H1 (cell line): ENCODE measurements at regions not wholly inside any gene's neighbourhood (a gene's known extent, or its start where the extent isn't known, plus 50 kb on each side); places are given as distances from the start of the nearest gene placed in this dataset.

Experiments
- CREB1 ChIP-seq: IDR thresholded peaks from 2 replicates; pipeline ENCODE4 v1.6.1; 2012; ENCODE audit warnings: inconsistent platforms
- FOSL1 ChIP-seq: IDR thresholded peaks from 2 replicates; pipeline ENCODE4 v1.6.1; 2011; ENCODE audit warnings: mild to moderate bottlenecking, low read depth, low read length, moderate library complexity; ENCODE audit not compliant: insufficient read depth
- POLR2AphosphoS5 ChIP-seq: IDR thresholded peaks from 2 replicates; pipeline ENCODE4 v1.6.1; 2011; ENCODE audit warnings: low read depth, low read length
- TEAD4 ChIP-seq: IDR thresholded peaks from 2 replicates; pipeline ENCODE4 v1.6.1; 2012; ENCODE audit warnings: low read depth, low read length, inconsistent platforms, mixed read lengths
- TF ChIP-seq, protein P1 (sequence below): IDR thresholded peaks from 2 replicates; pipeline ENCODE4 v1.6.1; 2012; ENCODE audit warnings: low read length, inconsistent platforms
- TF ChIP-seq, protein P2 (sequence below): fragments of 300-600 bp; sonication (generic); IDR thresholded peaks from 2 replicates; pipeline ENCODE4 v1.7.1; 2012; ENCODE audit warnings: low read length, moderate library complexity, mild to moderate bottlenecking, inconsistent platforms; ENCODE audit not compliant: insufficient replicate concordance

DNA sequence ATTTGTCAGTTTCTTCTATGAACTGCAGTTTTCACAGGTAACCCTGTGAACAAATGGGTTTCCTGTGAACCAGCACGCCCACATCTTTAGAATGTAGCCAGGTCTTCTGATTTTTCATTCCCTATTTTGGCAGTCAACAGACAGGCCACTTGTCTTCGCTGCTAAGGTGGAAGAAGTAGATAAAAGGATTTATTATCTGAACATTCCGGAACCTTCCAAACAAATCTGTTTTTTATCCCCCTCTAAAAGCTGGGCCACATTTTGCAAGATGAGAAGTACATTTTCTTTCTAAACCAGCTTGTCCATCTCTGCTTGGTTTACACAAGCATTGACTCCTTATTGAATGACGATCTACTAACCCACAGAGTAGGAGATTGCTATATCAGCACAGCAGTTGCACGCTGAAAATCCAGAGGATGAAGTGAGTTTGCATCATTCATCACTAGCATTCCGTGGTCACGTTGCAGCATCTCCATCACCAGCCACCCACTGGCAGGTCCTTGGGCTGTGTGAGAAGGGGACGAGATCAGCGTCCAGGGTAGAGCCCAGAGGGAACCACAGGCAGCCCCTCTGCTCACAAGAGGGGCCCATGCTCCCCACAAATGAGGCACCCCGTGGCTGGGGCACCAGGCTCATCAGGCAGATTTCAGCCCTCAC is 83.5 kb downstream of the TOMM20 start (continued):
- no peak for TF ChIP-seq TEAD4
- TF ChIP-seq, protein P1, sequence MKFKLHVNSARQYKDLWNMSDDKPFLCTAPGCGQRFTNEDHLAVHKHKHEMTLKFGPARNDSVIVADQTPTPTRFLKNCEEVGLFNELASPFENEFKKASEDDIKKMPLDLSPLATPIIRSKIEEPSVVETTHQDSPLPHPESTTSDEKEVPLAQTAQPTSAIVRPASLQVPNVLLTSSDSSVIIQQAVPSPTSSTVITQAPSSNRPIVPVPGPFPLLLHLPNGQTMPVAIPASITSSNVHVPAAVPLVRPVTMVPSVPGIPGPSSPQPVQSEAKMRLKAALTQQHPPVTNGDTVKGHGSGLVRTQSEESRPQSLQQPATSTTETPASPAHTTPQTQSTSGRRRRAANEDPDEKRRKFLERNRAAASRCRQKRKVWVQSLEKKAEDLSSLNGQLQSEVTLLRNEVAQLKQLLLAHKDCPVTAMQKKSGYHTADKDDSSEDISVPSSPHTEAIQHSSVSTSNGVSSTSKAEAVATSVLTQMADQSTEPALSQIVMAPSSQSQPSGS: no peak
- TF ChIP-seq, protein P2, sequence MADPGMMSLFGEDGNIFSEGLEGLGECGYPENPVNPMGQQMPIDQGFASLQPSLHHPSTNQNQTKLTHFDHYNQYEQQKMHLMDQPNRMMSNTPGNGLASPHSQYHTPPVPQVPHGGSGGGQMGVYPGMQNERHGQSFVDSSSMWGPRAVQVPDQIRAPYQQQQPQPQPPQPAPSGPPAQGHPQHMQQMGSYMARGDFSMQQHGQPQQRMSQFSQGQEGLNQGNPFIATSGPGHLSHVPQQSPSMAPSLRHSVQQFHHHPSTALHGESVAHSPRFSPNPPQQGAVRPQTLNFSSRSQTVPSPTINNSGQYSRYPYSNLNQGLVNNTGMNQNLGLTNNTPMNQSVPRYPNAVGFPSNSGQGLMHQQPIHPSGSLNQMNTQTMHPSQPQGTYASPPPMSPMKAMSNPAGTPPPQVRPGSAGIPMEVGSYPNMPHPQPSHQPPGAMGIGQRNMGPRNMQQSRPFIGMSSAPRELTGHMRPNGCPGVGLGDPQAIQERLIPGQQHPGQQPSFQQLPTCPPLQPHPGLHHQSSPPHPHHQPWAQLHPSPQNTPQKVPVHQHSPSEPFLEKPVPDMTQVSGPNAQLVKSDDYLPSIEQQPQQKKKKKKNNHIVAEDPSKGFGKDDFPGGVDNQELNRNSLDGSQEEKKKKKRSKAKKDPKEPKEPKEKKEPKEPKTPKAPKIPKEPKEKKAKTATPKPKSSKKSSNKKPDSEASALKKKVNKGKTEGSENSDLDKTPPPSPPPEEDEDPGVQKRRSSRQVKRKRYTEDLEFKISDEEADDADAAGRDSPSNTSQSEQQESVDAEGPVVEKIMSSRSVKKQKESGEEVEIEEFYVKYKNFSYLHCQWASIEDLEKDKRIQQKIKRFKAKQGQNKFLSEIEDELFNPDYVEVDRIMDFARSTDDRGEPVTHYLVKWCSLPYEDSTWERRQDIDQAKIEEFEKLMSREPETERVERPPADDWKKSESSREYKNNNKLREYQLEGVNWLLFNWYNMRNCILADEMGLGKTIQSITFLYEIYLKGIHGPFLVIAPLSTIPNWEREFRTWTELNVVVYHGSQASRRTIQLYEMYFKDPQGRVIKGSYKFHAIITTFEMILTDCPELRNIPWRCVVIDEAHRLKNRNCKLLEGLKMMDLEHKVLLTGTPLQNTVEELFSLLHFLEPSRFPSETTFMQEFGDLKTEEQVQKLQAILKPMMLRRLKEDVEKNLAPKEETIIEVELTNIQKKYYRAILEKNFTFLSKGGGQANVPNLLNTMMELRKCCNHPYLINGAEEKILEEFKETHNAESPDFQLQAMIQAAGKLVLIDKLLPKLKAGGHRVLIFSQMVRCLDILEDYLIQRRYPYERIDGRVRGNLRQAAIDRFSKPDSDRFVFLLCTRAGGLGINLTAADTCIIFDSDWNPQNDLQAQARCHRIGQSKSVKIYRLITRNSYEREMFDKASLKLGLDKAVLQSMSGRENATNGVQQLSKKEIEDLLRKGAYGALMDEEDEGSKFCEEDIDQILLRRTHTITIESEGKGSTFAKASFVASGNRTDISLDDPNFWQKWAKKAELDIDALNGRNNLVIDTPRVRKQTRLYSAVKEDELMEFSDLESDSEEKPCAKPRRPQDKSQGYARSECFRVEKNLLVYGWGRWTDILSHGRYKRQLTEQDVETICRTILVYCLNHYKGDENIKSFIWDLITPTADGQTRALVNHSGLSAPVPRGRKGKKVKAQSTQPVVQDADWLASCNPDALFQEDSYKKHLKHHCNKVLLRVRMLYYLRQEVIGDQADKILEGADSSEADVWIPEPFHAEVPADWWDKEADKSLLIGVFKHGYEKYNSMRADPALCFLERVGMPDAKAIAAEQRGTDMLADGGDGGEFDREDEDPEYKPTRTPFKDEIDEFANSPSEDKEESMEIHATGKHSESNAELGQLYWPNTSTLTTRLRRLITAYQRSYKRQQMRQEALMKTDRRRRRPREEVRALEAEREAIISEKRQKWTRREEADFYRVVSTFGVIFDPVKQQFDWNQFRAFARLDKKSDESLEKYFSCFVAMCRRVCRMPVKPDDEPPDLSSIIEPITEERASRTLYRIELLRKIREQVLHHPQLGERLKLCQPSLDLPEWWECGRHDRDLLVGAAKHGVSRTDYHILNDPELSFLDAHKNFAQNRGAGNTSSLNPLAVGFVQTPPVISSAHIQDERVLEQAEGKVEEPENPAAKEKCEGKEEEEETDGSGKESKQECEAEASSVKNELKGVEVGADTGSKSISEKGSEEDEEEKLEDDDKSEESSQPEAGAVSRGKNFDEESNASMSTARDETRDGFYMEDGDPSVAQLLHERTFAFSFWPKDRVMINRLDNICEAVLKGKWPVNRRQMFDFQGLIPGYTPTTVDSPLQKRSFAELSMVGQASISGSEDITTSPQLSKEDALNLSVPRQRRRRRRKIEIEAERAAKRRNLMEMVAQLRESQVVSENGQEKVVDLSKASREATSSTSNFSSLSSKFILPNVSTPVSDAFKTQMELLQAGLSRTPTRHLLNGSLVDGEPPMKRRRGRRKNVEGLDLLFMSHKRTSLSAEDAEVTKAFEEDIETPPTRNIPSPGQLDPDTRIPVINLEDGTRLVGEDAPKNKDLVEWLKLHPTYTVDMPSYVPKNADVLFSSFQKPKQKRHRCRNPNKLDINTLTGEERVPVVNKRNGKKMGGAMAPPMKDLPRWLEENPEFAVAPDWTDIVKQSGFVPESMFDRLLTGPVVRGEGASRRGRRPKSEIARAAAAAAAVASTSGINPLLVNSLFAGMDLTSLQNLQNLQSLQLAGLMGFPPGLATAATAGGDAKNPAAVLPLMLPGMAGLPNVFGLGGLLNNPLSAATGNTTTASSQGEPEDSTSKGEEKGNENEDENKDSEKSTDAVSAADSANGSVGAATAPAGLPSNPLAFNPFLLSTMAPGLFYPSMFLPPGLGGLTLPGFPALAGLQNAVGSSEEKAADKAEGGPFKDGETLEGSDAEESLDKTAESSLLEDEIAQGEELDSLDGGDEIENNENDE: no peak
- TF ChIP-seq CREB1: no peak
- no peak for TF ChIP-seq FOSL1
- no peak for TF ChIP-seq POLR2AphosphoS5
